ENCODE measurements at regions not wholly inside any gene's neighbourhood (a gene's known extent, or its start where the extent isn't known, plus 50 kb on each side); places are given as distances from the start of the nearest gene placed in this dataset.

DNA sequence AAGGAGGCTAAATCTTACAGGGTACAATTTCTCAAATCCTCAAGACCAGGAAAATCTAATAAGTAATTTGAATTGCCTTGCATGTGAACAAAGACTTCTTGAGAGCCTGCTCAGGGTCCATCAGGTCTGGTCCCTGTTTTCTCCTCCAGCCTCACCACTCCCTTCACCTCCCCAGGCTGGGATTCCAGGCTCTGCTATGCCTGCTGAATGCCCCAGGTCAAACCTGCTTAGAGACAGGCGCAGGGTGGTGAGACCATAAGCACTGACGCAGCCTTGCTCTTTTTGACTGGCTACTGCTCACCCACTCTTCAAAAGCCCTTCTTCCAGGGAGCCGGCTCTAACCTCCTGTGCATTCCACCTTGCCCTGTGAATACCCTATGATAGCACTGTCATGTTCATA, 356.4 kb upstream of the ACVR2A start:
- H3K27me3 Mint-ChIP-seq (ENCODE audit: low read depth), result peaks cover 8% of the 10 kb centered on the region
- H3K9me3 Mint-ChIP-seq, result no peaks in the 10 kb centered on the region
- peaks cover 14% of the 10 kb centered on the region for H3K4me1 Mint-ChIP-seq
- DNase-seq (ENCODE audit: low spot score in 2 of 2, unreplicated experiment in 2 of 2), result no peak
- H3K27ac Mint-ChIP-seq, result no peak overlapping the region
- no peak overlapping the region for H3K4me3 Mint-ChIP-seq
- TF ChIP-seq, protein P1, sequence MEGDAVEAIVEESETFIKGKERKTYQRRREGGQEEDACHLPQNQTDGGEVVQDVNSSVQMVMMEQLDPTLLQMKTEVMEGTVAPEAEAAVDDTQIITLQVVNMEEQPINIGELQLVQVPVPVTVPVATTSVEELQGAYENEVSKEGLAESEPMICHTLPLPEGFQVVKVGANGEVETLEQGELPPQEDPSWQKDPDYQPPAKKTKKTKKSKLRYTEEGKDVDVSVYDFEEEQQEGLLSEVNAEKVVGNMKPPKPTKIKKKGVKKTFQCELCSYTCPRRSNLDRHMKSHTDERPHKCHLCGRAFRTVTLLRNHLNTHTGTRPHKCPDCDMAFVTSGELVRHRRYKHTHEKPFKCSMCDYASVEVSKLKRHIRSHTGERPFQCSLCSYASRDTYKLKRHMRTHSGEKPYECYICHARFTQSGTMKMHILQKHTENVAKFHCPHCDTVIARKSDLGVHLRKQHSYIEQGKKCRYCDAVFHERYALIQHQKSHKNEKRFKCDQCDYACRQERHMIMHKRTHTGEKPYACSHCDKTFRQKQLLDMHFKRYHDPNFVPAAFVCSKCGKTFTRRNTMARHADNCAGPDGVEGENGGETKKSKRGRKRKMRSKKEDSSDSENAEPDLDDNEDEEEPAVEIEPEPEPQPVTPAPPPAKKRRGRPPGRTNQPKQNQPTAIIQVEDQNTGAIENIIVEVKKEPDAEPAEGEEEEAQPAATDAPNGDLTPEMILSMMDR (IDR thresholded peaks at IDR 0.05; ENCODE audit: unreplicated experiment), result no peak
- H3K36me3 Mint-ChIP-seq, result no peaks in the 10 kb centered on the region

DNA sequence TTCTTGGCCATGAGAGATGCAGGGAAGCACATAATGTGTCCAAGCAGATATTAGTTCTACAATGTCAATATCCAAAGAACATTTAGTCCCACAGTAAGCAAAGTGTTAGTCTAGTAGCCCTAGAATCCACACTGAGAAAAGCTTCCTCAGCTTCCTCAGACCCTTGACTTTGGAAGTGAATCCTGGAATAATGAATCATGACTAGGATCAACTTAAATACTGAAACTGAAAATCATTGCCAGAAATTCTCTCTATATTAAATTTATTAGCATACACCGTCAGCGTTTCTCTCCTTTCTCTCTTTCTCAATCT, 356.9 kb upstream of the ACVR2A start:
- Mint-ChIP-seq H3K9me3 (no peaks in the 10 kb centered on the region), H3K27ac (no peak overlapping the region), H3K4me1 (peaks cover 14% of the 10 kb centered on the region), H3K27me3 (ENCODE audit: low read depth) (peaks cover 8% of the 10 kb centered on the region), H3K4me3 (no peak overlapping the region), H3K36me3 (no peaks in the 10 kb centered on the region)
- TF ChIP-seq, protein P1 (IDR thresholded peaks at IDR 0.05; ENCODE audit: unreplicated experiment), result no peak
- no peak for DNase-seq (ENCODE audit: low spot score in 2 of 2, unreplicated experiment in 2 of 2)

DNA sequence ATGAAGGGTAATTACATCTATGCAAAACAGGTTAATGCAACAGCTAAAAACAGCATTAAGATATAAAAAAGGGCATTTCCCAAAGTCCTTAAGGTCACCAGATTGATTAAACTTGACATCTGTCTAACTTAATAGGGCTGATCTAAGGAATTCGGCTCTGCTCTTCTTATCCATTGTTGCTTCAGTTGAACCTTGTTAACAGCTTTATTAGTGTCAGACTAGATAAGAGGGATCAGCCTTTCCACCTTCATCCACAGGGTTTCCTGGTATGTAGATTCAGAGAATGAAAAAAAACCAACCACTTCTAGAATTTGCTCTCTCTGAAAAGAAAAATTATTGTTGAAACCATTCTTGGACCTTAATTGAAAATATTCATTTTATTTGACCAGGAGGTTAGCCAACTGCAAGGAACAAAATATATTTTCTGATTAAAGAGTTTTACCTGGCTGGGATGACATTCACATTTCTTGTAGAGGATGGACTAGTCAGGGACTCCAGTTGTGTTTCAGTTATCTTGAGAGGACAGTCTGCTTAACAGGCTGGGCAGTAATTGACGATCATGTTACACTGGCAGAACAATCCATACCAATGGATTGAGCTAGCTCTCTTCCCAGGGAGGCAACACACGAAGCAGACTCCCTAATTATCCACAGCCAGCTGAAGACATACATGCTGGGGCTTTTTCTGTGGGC, 357.4 kb upstream of the ACVR2A start:
- Mint-ChIP-seq H3K9me3 (no peaks in the 10 kb centered on the region), H3K4me3 (no peak overlapping the region), H3K27me3 (ENCODE audit: low read depth) (peaks cover 8% of the 10 kb centered on the region), H3K4me1 (peaks cover 14% of the 10 kb centered on the region), H3K36me3 (no peaks in the 10 kb centered on the region), H3K27ac (no peak overlapping the region)
- TF ChIP-seq, protein P1 (IDR thresholded peaks at IDR 0.05; ENCODE audit: unreplicated experiment), result no peak
- DNase-seq (ENCODE audit: low spot score in 2 of 2, unreplicated experiment in 2 of 2), result no peak

DNA sequence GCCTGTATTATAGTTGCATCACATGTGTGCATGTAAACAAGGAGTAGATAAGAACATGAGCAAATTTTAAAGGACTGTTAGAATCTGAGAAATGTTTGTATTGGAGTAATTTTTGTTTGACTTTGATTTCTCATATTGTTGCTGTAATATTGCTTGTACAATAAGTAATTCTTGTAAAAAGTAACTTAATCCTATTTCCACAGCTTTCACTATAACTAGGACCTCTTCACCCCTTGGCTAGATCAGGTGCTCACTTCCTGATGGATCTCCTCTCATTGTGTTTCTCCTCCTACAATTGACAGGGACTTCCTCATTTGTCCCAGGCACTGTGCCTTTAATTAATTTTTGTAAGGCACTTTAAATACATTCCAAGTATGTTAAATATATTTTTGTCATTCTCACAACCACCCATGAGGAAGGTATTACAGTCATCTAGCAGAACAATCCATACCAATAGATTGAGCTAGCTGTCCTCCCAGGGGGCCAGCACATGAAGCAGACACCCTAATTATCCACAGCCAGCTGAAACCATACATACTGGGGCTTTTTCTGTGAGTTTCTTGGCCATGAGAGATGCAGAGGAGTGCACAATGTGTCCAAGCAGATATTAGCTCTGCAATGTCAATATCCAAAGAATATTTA, 359.5 kb upstream of the ACVR2A start:
- Mint-ChIP-seq H3K27me3 (ENCODE audit: low read depth) (peaks cover 8% of the 10 kb centered on the region), H3K36me3 (no peaks in the 10 kb centered on the region), H3K27ac (no peak overlapping the region), H3K4me1 (peaks cover 8% of the 10 kb centered on the region), H3K4me3 (no peak overlapping the region), H3K9me3 (no peaks in the 10 kb centered on the region)
- DNase-seq (ENCODE audit: low spot score in 2 of 2, unreplicated experiment in 2 of 2), result no peak
- TF ChIP-seq, protein P1 (IDR thresholded peaks at IDR 0.05; ENCODE audit: unreplicated experiment), result no peak

DNA sequence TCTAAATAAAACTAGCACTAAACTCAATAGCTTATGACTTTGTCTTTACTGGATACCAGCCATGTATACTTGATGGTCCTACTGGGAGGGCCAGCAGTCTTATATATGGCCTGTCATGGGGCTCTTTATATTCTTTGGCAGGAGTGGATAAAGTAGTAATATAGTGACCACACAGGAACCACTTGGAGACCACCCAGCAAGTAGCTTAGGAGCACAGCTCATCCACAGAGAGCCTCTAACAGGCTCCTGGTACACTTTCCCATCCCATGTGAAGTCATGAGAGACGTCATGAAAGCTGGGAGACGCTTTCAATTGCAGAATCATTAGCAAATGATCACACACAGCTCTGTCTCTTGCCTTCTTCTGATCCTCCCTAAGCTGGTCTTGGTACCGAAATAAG, 360.9 kb upstream of the ACVR2A start:
- TF ChIP-seq, protein P1 (IDR thresholded peaks at IDR 0.05; ENCODE audit: unreplicated experiment), result no peak
- H3K36me3 Mint-ChIP-seq, result no peaks in the 10 kb centered on the region
- no peaks in the 10 kb centered on the region for H3K9me3 Mint-ChIP-seq
- peaks cover 8% of the 10 kb centered on the region for H3K27me3 Mint-ChIP-seq (ENCODE audit: low read depth)
- H3K4me1 Mint-ChIP-seq, result peaks cover 5% of the 10 kb centered on the region
- H3K4me3 Mint-ChIP-seq, result no peak overlapping the region
- H3K27ac Mint-ChIP-seq, result no peak overlapping the region
- no peak for DNase-seq (ENCODE audit: low spot score in 2 of 2, unreplicated experiment in 2 of 2)

All from mesothelial cell of epicardium (in vitro differentiated cells).